Epithelial cell of prostate (primary cell): ENCODE measurements at regions not wholly inside any gene's neighbourhood (a gene's known extent, or its start where the extent isn't known, plus 50 kb on each side); places are given as distances from the start of the nearest gene placed in this dataset.
"Not testable (repeated sequence)": the region's sequence is repeated elsewhere in the genome, so short reads cannot be mapped to it uniquely, and the experiment has no call there.

Experiments used
- DNase-seq: peaks from one replicate; pipeline ENCODE4 v3.0.0-alpha.2; 2011; ENCODE audit warnings: low read depth, low spot score
- H3K27ac ChIP-seq: fragments of 450-650 bp; 2 replicates; pipeline ENCODE4 v1.5.1; 2017; ENCODE audit warnings: mild to moderate bottlenecking

DNA sequence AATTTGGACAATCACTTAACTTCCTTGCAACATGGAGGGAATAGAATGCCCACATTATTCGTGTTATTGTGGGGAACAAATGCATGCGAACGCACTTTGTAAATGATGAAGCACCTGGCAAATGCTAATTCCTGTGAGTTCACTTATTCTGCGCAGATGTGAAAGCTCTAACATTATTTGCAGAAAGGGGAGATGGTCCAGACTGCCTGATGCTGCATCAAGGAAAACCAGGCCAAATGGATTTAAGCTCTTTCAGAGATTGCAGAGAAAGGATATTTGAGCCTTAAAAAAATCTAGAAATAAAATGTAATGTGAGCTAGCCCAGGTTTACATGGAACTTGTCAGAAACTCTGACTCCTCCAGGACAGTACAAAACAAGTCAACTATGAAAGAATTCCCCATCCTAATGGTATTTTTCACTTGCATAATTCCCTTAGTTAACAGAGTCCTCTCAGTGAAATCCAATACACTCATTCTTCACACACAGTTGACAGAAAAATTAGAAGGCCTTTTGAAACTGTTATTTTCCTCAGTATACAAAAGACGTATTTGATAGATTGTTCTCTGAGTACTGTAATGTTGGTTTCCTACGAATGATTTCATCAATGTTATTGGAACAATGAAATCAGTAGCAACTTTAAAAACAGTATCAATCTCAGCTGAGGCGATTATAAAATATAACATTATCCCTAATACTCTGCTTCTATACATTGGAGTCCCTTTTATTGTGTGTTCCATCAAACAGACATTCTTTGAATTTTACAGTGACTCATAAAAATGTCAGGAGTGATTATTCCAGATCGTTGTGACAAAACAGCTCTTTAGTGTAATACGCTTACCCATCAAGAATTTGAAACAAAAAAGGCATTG lies 136.3 kb upstream of the ANK3 start:
- DNase-seq: no peak
- H3K27ac ChIP-seq: no peak overlapping the region

DNA sequence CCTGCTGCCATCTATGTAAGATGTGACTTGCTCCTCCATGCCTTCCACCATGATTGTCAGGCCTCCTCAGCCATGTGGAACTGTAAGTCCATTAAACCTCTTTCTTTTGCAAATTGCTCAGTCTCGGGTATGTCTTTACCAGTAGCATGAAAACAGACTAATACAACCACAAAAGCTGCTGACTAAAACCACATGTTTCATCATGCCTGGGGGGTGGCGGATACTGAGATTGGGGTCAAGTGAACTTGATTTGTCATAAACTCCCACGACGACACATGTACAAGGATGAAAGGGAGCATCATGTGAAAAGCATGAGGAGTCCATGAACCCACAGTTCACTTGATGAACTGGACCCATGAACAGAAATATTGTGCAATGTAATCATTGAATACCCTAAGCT lies 134.9 kb upstream of the ANK3 start:
- DNase-seq: peak; percentile 51
- no peak overlapping the region for H3K27ac ChIP-seq

DNA sequence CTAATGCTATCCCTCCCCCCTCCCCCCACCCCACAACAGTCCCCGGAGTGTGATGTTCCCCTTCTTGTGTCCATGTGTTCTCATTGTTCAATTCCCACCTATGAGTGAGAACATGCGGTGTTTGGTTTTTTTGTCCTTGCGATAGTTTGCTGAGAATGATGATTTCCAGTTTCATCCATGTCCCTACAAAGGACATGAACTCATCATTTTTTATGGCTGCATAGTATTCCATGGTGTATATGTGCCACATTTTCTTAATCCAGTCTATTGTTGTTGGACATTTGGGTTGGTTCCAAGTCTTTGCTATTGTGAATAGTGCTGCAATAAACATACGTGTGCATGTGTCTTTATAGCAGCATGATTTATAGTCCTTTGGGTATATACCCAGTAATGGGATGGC lies 133.7 kb upstream of the ANK3 start:
- DNase-seq: not testable (repeated sequence)

DNA sequence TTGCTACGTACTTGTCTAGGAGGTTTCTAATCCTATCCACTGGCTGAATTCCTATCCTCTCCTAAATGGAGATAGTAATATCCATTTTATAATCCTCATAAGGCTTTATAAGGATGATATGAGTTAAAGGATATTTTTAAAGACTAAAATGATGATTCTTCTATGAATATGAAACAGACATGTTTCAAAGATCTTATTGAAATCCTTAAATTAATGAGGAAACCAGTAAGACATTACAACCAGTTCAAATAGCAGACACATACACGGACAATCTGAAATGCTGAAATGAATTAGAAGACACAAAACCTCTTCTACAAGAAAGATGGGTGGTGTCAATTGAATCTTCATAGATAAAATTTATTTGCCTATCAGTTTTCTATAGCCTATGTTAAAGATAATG lies 132.9 kb upstream of the ANK3 start:
- no peak overlapping the region for H3K27ac ChIP-seq
- no peak for DNase-seq

More for the DNA sequence above, 133.7 kb upstream of the ANK3 start:
- H3K27ac ChIP-seq: not testable (repeated sequence)

DNA sequence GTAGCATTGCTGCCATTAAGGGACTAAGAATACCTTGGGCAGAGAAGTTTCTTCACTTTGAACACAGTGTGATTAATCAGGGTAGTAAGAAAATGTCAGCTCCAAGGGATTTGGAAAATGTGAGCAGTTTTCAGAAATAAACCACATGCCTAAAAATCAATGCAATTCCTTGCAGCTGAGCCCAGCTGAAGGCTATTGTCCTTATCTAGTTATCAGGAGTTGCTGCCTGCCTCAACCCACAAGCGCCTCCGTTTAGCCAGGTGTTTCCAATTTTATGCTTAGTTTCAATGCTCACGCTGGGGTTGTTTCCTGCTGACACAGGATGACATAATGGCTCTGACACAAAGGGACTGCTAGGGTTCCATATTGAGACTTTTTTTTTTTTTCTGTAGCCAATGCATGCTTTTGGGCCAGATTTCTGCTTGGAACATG lies 132.3 kb upstream of the ANK3 start:
- DNase-seq: no peak
- H3K27ac ChIP-seq: peak overlapping the region; percentile 14

DNA sequence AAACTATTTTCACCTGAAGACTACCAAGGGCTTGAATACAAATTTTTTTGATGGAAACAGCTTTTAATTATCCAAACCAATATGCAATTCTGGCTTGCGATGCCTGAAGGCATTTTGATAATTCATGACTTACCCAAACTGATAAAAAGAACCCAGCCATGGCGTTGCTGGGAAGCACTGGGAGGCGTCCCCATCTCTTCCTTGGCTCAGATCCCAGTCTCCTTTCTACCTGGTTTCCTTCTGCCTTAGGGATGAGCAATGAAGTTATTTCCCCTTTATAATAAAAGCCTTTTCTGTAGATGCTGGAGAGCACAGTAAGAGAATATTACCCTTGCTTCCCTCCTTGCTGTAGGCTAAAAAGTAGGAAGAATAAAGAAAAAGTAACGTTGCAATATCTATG lies 129.1 kb upstream of the ANK3 start:
- DNase-seq: no peak
- no peak overlapping the region for H3K27ac ChIP-seq

DNA sequence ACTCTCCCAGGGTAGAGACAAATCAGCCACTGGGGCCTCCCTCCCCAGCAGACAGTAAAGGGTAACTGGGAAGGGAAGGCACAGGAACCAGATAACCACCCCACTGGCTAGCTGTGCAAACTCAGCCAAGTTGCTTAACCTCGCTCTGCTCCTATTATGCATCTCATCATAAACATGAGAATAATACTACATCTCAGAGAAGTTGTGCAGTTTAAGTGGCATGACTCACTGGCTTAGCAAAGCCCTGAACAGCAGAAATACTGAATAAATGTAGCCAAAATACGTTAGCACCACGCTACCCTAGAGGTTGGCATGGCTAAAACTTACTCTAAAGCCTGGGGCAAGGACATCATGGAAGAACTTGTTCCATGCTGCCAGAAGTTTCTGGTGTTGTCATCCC lies 128.1 kb upstream of the ANK3 start:
- no peak overlapping the region for H3K27ac ChIP-seq
- DNase-seq: no peak

DNA sequence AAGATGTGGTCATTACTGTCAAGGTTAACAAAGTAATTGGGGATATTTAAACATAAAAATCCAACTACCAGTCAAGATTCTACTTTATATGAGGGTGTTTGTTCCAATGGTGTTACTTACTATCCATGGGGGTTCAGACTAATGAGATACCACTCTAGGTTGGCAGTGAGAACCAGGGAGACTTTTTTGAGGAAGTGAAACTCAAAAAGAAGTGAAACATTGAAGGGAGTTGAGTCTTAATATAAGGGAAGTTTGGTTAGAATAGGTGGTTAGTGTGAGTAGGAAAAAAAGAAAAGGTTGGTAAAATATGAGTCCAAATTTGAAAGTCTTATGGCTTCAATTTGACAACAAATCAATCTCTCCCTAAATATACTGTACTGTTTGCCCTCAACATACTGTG lies 123.6 kb upstream of the ANK3 start:
- H3K27ac ChIP-seq: no peak overlapping the region
- DNase-seq: no peak

DNA sequence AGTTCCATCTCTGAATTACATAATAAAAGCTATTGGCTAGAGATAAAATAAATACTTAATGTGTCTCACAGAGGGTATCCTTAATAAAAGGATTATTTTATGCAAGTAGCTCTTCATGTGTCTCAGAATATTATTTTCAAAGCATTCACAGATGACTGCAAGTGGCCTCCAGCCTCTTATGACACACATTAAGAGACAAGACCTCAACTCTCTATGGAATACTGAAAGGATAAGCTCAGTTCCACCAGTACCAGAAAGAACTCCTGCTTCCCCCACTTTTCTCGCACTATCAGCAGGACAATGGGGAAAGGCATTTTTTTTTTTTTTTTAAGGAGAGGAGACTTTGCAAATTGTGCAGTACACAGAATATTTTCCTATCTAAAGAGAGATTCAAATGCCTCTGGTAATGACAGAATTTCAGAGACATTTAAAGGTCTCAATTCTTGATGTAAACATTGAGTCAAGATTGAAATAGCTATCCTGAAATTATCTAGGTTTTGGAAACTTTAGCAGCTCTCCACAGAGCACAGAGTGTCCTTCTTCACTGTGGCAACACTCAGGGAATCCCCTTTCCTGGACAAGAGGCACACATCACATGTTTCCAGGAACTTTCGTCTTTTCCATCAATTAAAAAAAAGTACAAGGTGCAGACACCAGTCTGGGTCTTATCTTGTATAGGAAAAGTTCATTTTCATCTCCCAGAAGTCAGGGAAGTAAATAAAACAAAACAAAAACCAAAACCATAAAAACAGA lies 122.0 kb upstream of the ANK3 start:
- no peak for DNase-seq
- no peak overlapping the region for H3K27ac ChIP-seq

DNA sequence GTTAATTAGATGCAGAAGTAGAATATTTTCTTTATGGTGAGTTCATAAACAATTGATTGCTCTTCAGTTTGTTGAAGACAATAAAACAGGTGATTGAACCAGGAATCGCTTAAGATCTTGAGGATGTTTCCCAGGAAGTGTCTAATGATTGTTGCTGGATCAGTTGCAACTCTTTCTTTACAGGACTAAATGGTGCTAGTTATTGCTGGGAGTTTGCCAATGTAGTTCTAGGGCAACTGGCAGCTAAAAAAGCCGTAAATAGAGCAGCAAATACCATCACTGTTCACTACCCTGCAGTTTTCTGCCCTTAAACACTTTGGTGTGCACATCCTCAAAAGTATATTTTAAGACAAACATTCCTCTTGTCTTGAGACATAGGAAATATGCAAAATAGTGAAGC lies 119.2 kb upstream of the ANK3 start:
- H3K27ac ChIP-seq: no peak overlapping the region
- no peak for DNase-seq

DNA sequence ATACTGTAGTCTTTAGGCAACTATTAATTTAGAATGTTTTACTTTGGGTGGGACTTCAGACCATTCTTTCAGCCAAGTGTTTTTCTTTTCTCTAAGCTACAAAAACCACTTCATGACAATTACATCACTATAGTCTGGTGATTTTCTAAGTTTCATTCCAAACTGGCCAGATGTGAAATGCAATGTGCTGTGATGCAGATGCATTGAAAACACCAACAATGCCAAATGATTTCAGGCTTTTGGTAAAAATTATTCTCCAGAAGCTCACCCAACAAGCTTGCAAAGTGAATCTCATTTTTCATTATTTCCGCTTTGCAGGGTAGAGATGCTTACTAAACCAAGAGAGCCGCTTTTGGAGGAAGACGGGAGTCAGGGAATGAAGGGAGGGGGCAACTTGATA lies 118.4 kb upstream of the ANK3 start:
- no peak for DNase-seq
- H3K27ac ChIP-seq: no peak overlapping the region

DNA sequence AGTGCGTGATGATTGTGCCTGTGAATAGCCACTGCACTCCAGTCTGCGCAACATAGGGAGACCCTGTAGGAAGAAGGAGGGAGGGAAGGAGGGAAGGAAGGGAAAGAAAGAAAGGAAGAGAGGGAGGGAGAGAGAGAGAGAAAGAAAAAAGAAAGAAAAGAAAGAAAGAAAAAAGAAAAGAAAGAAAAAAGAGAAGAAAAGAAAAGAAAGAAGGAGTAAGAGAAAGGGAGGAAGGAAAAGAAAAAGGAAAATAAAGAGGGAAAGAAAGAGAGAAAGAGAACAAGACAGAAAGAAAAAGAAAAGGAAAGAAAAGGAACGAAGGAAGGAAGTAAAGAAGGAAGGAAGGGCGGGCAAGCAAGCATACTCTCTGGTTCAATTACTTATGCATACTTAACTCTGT lies 112.9 kb upstream of the ANK3 start:
- no peak for DNase-seq

DNA sequence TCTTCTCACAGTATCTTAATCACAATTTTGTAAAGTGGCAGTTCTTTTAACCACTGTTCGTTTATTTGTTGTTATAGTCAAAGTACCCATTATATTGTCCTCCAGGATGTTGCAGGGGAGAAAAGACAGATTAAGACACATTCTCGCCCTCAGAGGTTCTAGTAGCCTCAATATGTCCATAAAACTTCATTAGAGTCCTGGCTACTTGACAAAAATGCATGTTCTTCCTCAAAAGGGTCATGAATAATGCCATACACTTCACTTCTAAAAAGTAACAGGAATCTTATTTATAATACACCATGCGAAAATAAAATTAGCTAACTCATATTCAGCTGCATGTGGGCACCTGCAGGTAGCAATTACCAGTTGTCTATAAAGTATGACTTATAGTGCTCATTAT lies 109.3 kb upstream of the ANK3 start:
- no peak for DNase-seq

More for the DNA sequence above, 112.9 kb upstream of the ANK3 start:
- no peak overlapping the region for H3K27ac ChIP-seq

DNA sequence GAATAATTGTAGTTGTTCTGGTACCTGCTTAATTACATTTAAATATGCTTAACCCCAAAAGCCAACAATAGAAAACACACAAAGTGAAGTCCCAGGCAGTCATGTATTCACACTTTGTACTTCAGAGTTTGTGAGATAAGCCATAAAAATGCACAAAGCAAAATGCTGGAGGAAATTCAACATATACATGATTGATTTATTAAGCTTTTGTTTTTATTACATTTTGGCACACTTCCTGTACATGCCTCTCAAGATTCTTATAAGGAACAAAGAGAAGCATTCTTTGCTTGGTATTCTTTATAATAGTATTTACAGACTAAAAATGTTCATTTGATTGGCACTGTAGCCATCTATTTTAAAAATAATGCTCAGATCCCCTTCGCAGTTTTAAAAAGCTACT lies 107.7 kb upstream of the ANK3 start:
- no peak for DNase-seq
- no peak overlapping the region for H3K27ac ChIP-seq

More for the DNA sequence above, 109.3 kb upstream of the ANK3 start:
- no peak overlapping the region for H3K27ac ChIP-seq

DNA sequence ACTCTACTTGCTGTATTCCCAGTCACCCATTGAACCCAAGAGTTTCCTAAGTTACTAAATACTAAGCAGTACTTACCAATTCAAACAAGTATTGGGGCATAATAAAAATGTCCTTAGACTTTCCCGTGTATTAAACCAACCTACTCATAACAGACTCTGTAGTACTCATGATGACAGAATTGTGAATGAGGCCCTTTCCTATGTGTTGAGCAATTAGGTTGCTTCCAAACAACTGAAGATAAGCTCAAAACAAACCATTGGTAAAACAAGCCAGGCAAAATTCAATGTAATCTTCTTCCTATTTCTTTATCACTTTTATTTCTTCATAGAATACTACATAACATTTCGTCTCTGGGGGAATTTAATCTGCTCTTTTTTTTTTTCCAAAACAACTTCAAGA lies 106.5 kb upstream of the ANK3 start:
- H3K27ac ChIP-seq: no peak overlapping the region
- DNase-seq: no peak

DNA sequence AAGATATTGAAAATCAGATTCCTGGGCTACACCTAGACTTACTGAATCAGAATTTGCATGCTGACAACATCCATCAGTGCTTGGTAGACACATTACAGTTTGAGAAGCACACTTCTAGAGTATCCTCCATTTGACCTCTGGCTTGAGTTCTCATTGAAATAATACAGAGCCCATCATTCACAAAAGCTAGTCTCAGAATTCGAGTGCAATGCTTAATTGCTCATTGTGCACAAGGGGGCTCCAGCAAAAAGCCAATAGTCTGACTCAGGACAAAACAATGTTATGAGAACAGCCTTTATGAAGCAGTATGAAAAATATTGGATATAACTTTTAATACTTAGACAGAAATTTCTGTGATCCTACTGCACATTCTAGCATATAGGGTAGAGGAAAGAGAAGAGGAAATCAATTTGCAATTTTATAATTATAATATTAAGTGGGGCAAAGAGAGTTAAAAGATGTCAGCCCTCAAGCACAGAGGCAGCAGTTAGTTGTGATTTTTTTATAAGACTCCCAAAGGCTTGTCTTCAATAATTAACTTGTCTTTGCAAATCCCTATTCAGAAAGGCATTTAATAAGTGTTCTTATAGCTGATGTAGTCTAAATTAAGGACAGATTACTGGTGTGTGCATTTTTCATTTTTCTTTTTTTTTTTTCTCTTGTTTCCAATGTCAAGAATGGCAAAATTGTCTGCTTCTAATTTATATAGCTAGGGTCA lies 105.8 kb upstream of the ANK3 start:
- H3K27ac ChIP-seq: no peak overlapping the region
- no peak for DNase-seq

DNA sequence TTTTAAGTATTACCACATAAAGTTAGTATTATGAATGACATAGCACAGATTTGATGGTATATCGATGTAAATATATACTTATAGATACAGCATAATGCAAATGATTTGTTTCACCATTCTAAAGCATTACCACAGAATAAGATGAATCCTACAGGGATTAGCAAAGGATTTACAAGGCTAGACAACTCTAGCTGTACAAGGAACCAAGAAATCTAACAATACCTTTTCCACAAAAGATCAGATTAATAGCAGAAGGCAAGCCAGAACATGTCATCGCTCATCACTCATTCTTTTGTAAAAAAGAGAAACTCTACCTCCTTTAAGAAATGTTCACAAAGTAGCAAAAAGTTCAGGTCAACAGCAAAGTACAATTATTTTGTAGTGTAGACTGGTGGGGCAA lies 105.1 kb upstream of the ANK3 start:
- DNase-seq: no peak
- H3K27ac ChIP-seq: no peak overlapping the region

DNA sequence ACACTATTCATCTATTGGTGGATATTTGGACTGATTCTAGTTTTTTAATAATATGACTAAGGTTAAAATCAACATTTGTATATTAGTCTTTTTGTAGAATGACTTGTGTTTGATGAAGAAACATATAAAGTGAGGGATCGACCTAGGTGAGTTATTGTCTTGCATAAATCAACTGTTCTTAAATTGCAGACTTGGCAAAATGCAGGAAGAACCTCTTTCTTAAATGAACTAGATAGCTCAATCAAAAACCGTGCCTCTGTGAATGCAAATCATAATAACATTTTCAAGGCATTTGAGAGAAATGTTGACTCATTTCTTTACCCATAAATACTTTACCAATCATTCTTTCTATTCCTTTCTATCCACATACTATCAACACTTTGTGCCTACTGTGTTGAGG lies 101.5 kb upstream of the ANK3 start:
- no peak for DNase-seq
- no peak overlapping the region for H3K27ac ChIP-seq

DNA sequence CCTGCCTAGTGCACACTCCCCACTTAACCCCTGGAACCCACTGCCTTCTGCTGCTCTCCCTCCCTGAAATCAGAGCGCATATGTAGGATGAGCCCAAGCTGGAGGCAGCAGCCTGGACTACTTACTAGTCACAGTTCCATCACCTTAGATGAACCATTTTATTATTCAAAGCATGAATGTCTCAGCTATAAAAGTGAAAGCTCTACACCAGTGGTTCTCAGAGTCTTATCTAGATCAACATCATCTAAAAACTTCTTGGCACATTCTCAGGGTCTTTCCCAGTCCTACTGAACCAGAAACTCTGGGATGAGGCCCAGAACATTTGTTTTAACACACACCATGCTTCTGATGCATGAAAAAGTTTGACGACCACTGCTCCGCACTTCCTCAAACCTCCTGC lies 100.3 kb upstream of the ANK3 start:
- no peak overlapping the region for H3K27ac ChIP-seq
- DNase-seq: no peak

DNA sequence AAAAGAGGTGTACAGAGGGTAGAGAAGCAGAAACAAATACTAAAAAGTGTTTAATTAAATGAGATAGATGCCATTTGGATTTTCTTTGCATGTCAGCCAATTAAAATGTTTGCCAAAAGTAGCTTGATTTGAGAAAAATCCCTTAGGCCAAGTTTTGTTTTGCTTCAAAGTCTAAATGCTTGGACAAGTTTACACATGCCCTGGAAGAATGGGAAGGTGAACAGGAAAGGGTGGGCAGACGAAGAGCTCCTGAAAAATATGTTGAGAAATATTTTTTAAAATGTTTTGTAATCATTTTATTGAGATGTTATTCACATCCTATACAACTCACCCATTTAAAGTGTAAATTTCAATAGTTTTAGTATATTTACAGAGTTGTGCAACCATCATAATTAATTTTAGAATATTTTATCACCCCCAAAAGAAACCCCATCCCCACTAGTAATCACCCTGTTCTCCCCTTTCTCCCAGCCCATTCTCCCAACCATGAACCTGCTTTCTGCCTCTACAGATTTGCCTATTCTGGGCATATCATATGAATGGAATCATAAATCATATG lies 98.5 kb upstream of the ANK3 start:
- DNase-seq: no peak
- no peak overlapping the region for H3K27ac ChIP-seq

DNA sequence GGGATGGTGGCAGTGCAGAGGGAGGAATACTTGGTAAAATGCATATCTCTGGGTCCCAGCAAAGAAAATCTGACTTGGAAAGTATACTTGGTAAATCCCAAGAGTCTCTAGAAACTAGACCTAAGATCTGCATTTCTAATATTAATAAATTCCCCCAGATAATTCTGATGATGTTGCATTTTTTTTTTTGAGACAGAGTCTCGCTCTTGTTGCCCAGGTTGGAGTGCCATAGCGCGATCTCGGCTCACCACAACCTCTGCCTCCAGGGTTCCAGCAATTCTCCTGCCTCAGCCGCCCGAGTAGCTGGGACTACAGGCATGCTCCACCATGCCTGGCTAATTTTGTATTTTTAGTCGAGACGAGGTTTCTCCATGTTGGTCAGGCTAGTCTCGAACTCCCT lies 97.9 kb upstream of the ANK3 start:
- DNase-seq: no peak
- H3K27ac ChIP-seq: no peak overlapping the region
